GM21723 (cell line): ENCODE measurements at regions not wholly inside any gene's neighbourhood (a gene's known extent, or its start where the extent isn't known, plus 50 kb on each side); places are given as distances from the start of the nearest gene placed in this dataset.

ENCODE experiments used
- ATAC-seq: cut with Tn5 transposase; IDR thresholded peaks from one replicate; pipeline ENCODE4 v1.9.1; 2021; ENCODE audit warnings: mild to moderate bottlenecking, moderate library complexity; ENCODE audit not compliant: unreplicated experiment

- ATAC-seq, result no peak
Measured at GRCh38 chr14:71588576-71589215, 343.5 kb upstream of the RGS6 start.

- ATAC-seq, result no peak
Measured at GRCh38 chr14:71589609-71590008, 342.6 kb upstream of the RGS6 start.

GRCh38 chr14:71590131-71590530 lies 342.1 kb upstream of the RGS6 start:
- ATAC-seq, result no peak

- ATAC-seq, result no peak
Measured at GRCh38 chr14:71591231-71591630, 341.0 kb upstream of the RGS6 start.

- ATAC-seq, result no peak
Measured at GRCh38 chr14:71591929-71592328, 340.3 kb upstream of the RGS6 start.

GRCh38 chr14:71592361-71592760 lies 339.9 kb upstream of the RGS6 start:
- no peak for ATAC-seq

GRCh38 chr14:71593966-71594365 lies 338.3 kb upstream of the RGS6 start:
- ATAC-seq, result no peak

- ATAC-seq, result no peak
Measured at GRCh38 chr14:71594821-71595220, 337.4 kb upstream of the RGS6 start.

- no peak for ATAC-seq
Measured at GRCh38 chr14:71595441-71595840, 336.8 kb upstream of the RGS6 start.

- ATAC-seq, result peak; percentile 25
Measured at GRCh38 chr14:71597287-71597920, 334.8 kb upstream of the RGS6 start.

GRCh38 chr14:71597955-71598660 lies 334.1 kb upstream of the RGS6 start:
- ATAC-seq, result peak; percentile 82

- no peak for ATAC-seq
Measured at GRCh38 chr14:71600309-71600708, 331.9 kb upstream of the RGS6 start.

GRCh38 chr14:71602524-71602923 lies 329.7 kb upstream of the RGS6 start:
- ATAC-seq, result no peak

GRCh38 chr14:71604231-71604630 lies 328.0 kb upstream of the RGS6 start:
- no peak for ATAC-seq

- no peak for ATAC-seq
Measured at GRCh38 chr14:71606064-71606463, 326.2 kb upstream of the RGS6 start.

- ATAC-seq, result no peak
Measured at GRCh38 chr14:71606575-71606974, 325.7 kb upstream of the RGS6 start.

- no peak for ATAC-seq
Measured at GRCh38 chr14:71607056-71607455, 325.2 kb upstream of the RGS6 start.

- no peak for ATAC-seq
Measured at GRCh38 chr14:71610149-71610548, 322.1 kb upstream of the RGS6 start.

GRCh38 chr14:71610797-71611196 lies 321.4 kb upstream of the RGS6 start:
- ATAC-seq, result no peak

GRCh38 chr14:71613168-71613567 lies 319.1 kb upstream of the RGS6 start:
- no peak for ATAC-seq

- ATAC-seq, result no peak
Measured at GRCh38 chr14:71616013-71616412, 316.2 kb upstream of the RGS6 start.

GRCh38 chr14:71618047-71618446 lies 314.2 kb upstream of the RGS6 start:
- no peak for ATAC-seq
